GM12878 (cell line): ENCODE measurements at regions not wholly inside any gene's neighbourhood (a gene's known extent, or its start where the extent isn't known, plus 50 kb on each side); places are given as distances from the start of the nearest gene placed in this dataset.

Experiments used
- ATF7 ChIP-seq: fragments of 450-650 bp; IDR thresholded peaks from 2 replicates; pipeline ENCODE4 v1.6.1; 2016; ENCODE audit warnings: low read depth, mild to moderate bottlenecking
- BCL11A ChIP-seq: IDR thresholded peaks from 2 replicates; pipeline ENCODE4 v1.6.1; 2011; ENCODE audit warnings: low read depth, low read length
- CHD1 ChIP-seq: IDR thresholded peaks from 2 replicates; pipeline ENCODE4 v1.6.1; 2012; ENCODE audit warnings: low read depth, low read length, improper control_type of control experiment
- POLR2A ChIP-seq: IDR thresholded peaks from 2 replicates; pipeline ENCODE4 v1.6.1; 2011; ENCODE audit warnings: low read depth, mild to moderate bottlenecking, low read length
- RAD21 ChIP-seq: IDR thresholded peaks from 2 replicates; pipeline ENCODE4 v1.6.1; 2011; ENCODE audit warnings: mild to moderate bottlenecking, low read depth, low read length, moderate library complexity; ENCODE audit not compliant: insufficient read depth
- SIN3A ChIP-seq: IDR thresholded peaks from 2 replicates; pipeline ENCODE4 v1.6.1; 2012; ENCODE audit warnings: low read depth, low read length, improper control_type of control experiment
- SPI1 ChIP-seq: IDR thresholded peaks from 2 replicates; pipeline ENCODE4 v1.6.1; 2011; ENCODE audit warnings: low read depth, mild to moderate bottlenecking, low read length, moderate library complexity, borderline replicate concordance; ENCODE audit not compliant: insufficient read depth
- SUZ12 ChIP-seq: fragments of 200-600 bp; sonication (generic); IDR thresholded peaks from one replicate; pipeline ENCODE4 v1.6.1; 2018; ENCODE audit warnings: antibody characterized with exemption, mild to moderate bottlenecking; ENCODE audit not compliant: unreplicated experiment
- ZBED1 ChIP-seq: IDR thresholded peaks from 2 replicates; pipeline ENCODE4 v1.6.1; 2016; ENCODE audit warnings: borderline replicate concordance
- ZNF217 ChIP-seq: fragments of 450-650 bp; IDR thresholded peaks from 2 replicates; pipeline ENCODE4 v1.6.1; 2017; ENCODE audit warnings: antibody characterized with exemption, mild to moderate bottlenecking
- TF ChIP-seq, protein P1 (sequence below), 3 experiments: IDR thresholded peaks in 2 of 3; conservative IDR thresholded peaks in 1 of 3; 2 replicates each; pipeline ENCODE4 v1.5.1; 2011; ENCODE audit warnings: low read depth in 3 of 3, low read length in 3 of 3, mild to moderate bottlenecking in 3 of 3, control low read depth in 2 of 3, moderate library complexity in 2 of 3, inconsistent platforms in 1 of 3, mixed read lengths in 1 of 3; ENCODE audit not compliant: control insufficient read depth in 2 of 3, insufficient read depth in 1 of 3; ENCODE audit errors: extremely low read depth in 1 of 3
- TF ChIP-seq, protein P2 (sequence below): IDR thresholded peaks from 2 replicates; pipeline ENCODE4 v1.6.1; 2012; ENCODE audit warnings: low read depth, low read length, improper control_type of control experiment

DNA sequence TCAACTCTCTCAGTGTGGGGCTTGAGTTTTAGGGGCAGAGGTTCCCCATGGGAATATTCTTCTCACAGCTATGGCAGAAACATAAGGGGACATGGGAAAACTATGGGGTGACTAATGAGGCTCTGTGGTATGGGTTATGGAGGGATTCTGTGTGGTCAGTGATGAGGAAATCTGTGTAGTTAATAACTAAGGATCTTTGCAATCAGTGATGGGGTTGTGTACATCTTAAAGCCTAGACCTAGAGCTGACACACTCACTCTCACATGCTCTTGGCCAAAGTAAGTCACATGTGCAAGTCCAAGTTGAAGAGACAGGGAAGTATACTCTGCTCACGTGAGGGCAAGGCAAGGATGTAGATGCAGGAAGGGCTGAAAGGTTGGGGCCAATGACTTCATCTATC is 86.4 kb upstream of the UXT start:
- TF ChIP-seq ZBED1 (no peak), BCL11A (no peak), SUZ12 (no peak), ATF7 (no peak), SPI1 (no peak), POLR2A (no peak), ZNF217 (no peak), RAD21 (no peak), CHD1 (no peak), SIN3A (no peak)
- TF ChIP-seq, protein P1, sequence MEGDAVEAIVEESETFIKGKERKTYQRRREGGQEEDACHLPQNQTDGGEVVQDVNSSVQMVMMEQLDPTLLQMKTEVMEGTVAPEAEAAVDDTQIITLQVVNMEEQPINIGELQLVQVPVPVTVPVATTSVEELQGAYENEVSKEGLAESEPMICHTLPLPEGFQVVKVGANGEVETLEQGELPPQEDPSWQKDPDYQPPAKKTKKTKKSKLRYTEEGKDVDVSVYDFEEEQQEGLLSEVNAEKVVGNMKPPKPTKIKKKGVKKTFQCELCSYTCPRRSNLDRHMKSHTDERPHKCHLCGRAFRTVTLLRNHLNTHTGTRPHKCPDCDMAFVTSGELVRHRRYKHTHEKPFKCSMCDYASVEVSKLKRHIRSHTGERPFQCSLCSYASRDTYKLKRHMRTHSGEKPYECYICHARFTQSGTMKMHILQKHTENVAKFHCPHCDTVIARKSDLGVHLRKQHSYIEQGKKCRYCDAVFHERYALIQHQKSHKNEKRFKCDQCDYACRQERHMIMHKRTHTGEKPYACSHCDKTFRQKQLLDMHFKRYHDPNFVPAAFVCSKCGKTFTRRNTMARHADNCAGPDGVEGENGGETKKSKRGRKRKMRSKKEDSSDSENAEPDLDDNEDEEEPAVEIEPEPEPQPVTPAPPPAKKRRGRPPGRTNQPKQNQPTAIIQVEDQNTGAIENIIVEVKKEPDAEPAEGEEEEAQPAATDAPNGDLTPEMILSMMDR (IDR thresholded peaks at IDR 0.05 in 2 of 3, conservative IDR thresholded peaks at IDR 0.05 in 1 of 3; ENCODE audit: control insufficient read depth in 2 of 3, extremely low read depth in 1 of 3, insufficient read depth in 1 of 3, low read depth in 3 of 3, low read length in 3 of 3) = no peak
- TF ChIP-seq, protein P2, sequence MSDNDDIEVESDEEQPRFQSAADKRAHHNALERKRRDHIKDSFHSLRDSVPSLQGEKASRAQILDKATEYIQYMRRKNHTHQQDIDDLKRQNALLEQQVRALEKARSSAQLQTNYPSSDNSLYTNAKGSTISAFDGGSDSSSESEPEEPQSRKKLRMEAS = no peak
